ENCODE measurements at regions not wholly inside any gene's neighbourhood (a gene's known extent, or its start where the extent isn't known, plus 50 kb on each side); places are given as distances from the start of the nearest gene placed in this dataset.

- Histone ChIP-seq H3K9ac (no peak overlapping the region), H2AFZ (ENCODE audit: low read depth) (peak overlapping the region; percentile 12; the same call in 1 of the 2 replicates), H3F3A (replicated peaks; ENCODE audit: insufficient read depth) (no peaks in the 10 kb centered on the region), H3K27ac (ENCODE audit: low read depth in 2 of 2, low read length in 1 of 2) (no peak overlapping the region), H3K27me3 (ENCODE audit: insufficient read depth) (no peaks in the 10 kb centered on the region), H4K20me1 (ENCODE audit: insufficient read depth) (no peaks in the 10 kb centered on the region), H3K36me3 (replicated peaks in 1 of 2; ENCODE audit: control insufficient read depth in 1 of 2, insufficient read depth in 2 of 2, low read length in 1 of 2) (peaks cover 0 to 4% of the 10 kb centered on the region in 2 experiments), H3K4me1 (ENCODE audit: control insufficient read depth in 1 of 2, insufficient read depth in 2 of 2, low read depth in 1 of 2, low read length in 1 of 2) (peaks cover 0 to 6% of the 10 kb centered on the region in 2 experiments; a peak in 2 of 4 replicates), H3K4me3 (ENCODE audit: low read depth in 2 of 2, low read length in 1 of 2) (no peak overlapping the region), H3K9me3 (no peaks in the 10 kb centered on the region), H3K79me2 (ENCODE audit: insufficient read depth) (no peaks in the 10 kb centered on the region), H3K9me2 (no peaks in the 10 kb centered on the region), H3K4me2 (no peak overlapping the region)
- ChIA-PET POLR2A (no interaction called here), CTCF (no interaction called here)
- no peak for TF ChIP-seq RCOR1 (IDR thresholded peaks at IDR 0.05; ENCODE audit: low read length)
- TF ChIP-seq CHD2 (IDR thresholded peaks at IDR 0.05; ENCODE audit: low read length, partially characterized antibody): no peak
- no peak for TF ChIP-seq RAD21 (IDR thresholded peaks at IDR 0.05; ENCODE audit: low read length)
- TF ChIP-seq FOXJ3 (CRISPR knock-in tag; IDR thresholded peaks at IDR 0.05): no peak
- no peak for TF ChIP-seq YY1 (IDR thresholded peaks at IDR 0.05; ENCODE audit: low read depth)
- no peak for TF ChIP-seq USF1 (IDR thresholded peaks at IDR 0.05; ENCODE audit: borderline replicate concordance, low read depth)
- no peak for TF ChIP-seq MEF2A (IDR thresholded peaks at IDR 0.05; ENCODE audit: borderline replicate concordance, low read depth)
- TF ChIP-seq REST (IDR thresholded peaks at IDR 0.05; ENCODE audit: low read depth, low read length): no peak
- TF ChIP-seq EZH2phosphoT487 (IDR thresholded peaks at IDR 0.05; ENCODE audit: borderline replicate concordance, low read depth): no peak
- TF ChIP-seq ELF1 (IDR thresholded peaks at IDR 0.05): no peak
- no peak for TF ChIP-seq USF2 (IDR thresholded peaks at IDR 0.05; ENCODE audit: borderline replicate concordance, low read depth, low read length)
- TF ChIP-seq FOSL2 (IDR thresholded peaks at IDR 0.05; ENCODE audit: borderline replicate concordance, low read depth): no peak
- no peak for TF ChIP-seq JUND (IDR thresholded peaks at IDR 0.05)
- no peak for TF ChIP-seq EP300 (IDR thresholded peaks at IDR 0.05; ENCODE audit: borderline replicate concordance in 1 of 2, low read depth in 1 of 2, low read length in 1 of 2)
- TF ChIP-seq SMC3 (IDR thresholded peaks at IDR 0.05; ENCODE audit: low read depth, low read length): no peak
- TF ChIP-seq POLR2AphosphoS5 (IDR thresholded peaks at IDR 0.05; ENCODE audit: low read depth, low read length): no peak
- TF ChIP-seq SIN3A (IDR thresholded peaks at IDR 0.05; ENCODE audit: borderline replicate concordance, low read depth, low read length): no peak
- TF ChIP-seq NRF1 (IDR thresholded peaks at IDR 0.05; ENCODE audit: low read depth, low read length): no peak
- TF ChIP-seq CTCF (IDR thresholded peaks at IDR 0.05): no peak
- no peak for TF ChIP-seq ZBTB33 (IDR thresholded peaks at IDR 0.05; ENCODE audit: borderline replicate concordance, low read depth)
- no peak for DNase-seq
- 62% methylated on average over 3 of the region's 3 CpGs for whole genome bisulfite sequencing (ENCODE audit: low lambda C conversion rate)
These were observed 1111.2 kb downstream of the TUSC7 start for GRCh38 chr3:117820658-117821299.
